ENCODE measurements at regions not wholly inside any gene's neighbourhood (a gene's known extent, or its start where the extent isn't known, plus 50 kb on each side); places are given as distances from the start of the nearest gene placed in this dataset.

DNA sequence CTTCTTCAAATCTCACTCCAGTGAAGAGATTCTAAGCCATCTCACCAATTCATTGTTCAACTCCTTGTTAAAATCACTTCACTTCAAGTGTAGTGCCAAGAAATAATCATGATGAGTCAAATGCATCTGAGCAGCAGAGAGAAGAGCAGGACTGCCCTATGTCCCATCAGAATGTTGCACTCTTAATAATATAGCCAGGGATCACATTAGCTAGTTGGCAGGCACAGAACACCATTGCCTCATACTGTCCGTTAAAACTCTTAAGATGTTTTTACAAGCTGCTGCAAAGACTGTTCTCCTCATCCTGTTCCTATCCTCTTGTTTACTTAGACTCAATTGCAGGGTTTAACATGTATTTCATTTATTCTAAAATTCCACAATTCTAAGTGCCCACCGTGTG is 432.9 kb downstream of the PLPP3 start:
- H3K9me3 ChIP-seq, result no peaks in the 10 kb centered on the region
- peak overlapping the region; percentile 32 to 53 (median 50) for H3K27ac ChIP-seq (replicated peaks in 1 of 4)
- H3K4me3 ChIP-seq, result no peak overlapping the region
- H3K27me3 ChIP-seq, result no peaks in the 10 kb centered on the region
- intact Hi-C loops (cut with DNase I), result no loop called here
- WGBS, result 52% methylated on average over 2 of the region's 2 CpGs
- peaks cover 7 to 26% (median 23%) of the 10 kb centered on the region in 4 donors for H3K4me1 ChIP-seq
- TF ChIP-seq, protein P1, sequence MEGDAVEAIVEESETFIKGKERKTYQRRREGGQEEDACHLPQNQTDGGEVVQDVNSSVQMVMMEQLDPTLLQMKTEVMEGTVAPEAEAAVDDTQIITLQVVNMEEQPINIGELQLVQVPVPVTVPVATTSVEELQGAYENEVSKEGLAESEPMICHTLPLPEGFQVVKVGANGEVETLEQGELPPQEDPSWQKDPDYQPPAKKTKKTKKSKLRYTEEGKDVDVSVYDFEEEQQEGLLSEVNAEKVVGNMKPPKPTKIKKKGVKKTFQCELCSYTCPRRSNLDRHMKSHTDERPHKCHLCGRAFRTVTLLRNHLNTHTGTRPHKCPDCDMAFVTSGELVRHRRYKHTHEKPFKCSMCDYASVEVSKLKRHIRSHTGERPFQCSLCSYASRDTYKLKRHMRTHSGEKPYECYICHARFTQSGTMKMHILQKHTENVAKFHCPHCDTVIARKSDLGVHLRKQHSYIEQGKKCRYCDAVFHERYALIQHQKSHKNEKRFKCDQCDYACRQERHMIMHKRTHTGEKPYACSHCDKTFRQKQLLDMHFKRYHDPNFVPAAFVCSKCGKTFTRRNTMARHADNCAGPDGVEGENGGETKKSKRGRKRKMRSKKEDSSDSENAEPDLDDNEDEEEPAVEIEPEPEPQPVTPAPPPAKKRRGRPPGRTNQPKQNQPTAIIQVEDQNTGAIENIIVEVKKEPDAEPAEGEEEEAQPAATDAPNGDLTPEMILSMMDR (IDR thresholded peaks at IDR 0.05), result no peak
- TF ChIP-seq POLR2A (IDR thresholded peaks at IDR 0.05; ENCODE audit: low read depth) (no peak), EP300 (IDR thresholded peaks at IDR 0.05) (no peak), POLR2AphosphoS5 (IDR thresholded peaks at IDR 0.05) (peak in 1 of 2 donors; percentile 54)
- DNase-seq (ENCODE audit: extremely low spot score), result no peak
- H3K36me3 ChIP-seq, result no peaks in the 10 kb centered on the region

- H3K36me3 ChIP-seq, result no peaks in the 10 kb centered on the region
- H3K27ac ChIP-seq (replicated peaks in 1 of 4), result peak overlapping the region in 3 of 4 donors; percentile 29 to 47 (median 32)
- H3K27me3 ChIP-seq, result no peaks in the 10 kb centered on the region
- peaks cover 7 to 24% (median 22%) of the 10 kb centered on the region in 4 donors for H3K4me1 ChIP-seq
- DNase-seq (ENCODE audit: extremely low spot score), result no peak
- WGBS, result 88% methylated on average over 1 of the region's 1 CpG
- TF ChIP-seq POLR2A (IDR thresholded peaks at IDR 0.05; ENCODE audit: low read depth) (no peak), EP300 (IDR thresholded peaks at IDR 0.05) (no peak), POLR2AphosphoS5 (IDR thresholded peaks at IDR 0.05) (no peak)
- TF ChIP-seq, protein P1 (IDR thresholded peaks at IDR 0.05), result no peak
- no peaks in the 10 kb centered on the region for H3K9me3 ChIP-seq
- no peak overlapping the region for H3K4me3 ChIP-seq
- intact Hi-C loops (cut with DNase I), result no loop called here
Observed at GRCh38 chr1:56145581-56145980, 433.8 kb downstream of the PLPP3 start.

GRCh38 chr1:56142301-56142700 is 437.1 kb downstream of the PLPP3 start:
- Histone ChIP-seq H3K36me3 (no peaks in the 10 kb centered on the region), H3K4me3 (no peak overlapping the region), H3K4me1 (peaks cover 0 to 18% (median 16%) of the 10 kb centered on the region in 4 donors), H3K27ac (replicated peaks in 1 of 4) (no peak overlapping the region), H3K9me3 (no peaks in the 10 kb centered on the region), H3K27me3 (no peaks in the 10 kb centered on the region)
- TF ChIP-seq POLR2AphosphoS5 (IDR thresholded peaks at IDR 0.05), result no peak
- intact Hi-C loops (cut with DNase I), result no loop called here
- DNase-seq (ENCODE audit: extremely low spot score), result no peak
- WGBS, result 100% methylated on average over 1 of the region's 1 CpG

DNA sequence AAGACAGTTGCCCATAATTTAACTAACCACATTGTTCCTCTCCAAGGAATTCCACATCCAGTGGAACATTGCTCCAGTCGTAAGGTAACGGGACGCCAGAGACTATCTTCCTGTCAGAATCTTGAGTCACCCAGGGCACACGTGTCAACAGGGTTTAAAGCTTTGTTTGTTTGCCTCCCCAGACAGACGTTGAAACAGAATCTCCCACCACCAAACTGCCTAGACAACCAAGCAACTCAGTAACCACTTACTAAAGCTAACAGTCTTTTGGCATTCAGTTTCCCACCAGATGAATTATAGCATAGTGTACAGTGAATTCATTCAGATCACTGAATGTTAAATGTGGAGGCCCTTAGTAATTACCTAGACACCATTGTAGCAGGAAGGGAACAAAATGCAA is 439.5 kb downstream of the PLPP3 start:
- no peaks in the 10 kb centered on the region for H3K36me3 ChIP-seq
- no peak overlapping the region for H3K4me3 ChIP-seq
- H3K9me3 ChIP-seq, result no peaks in the 10 kb centered on the region
- WGBS, result 92% methylated on average over 5 of the region's 5 CpGs
- peaks cover 0 to 8% (median 3%) of the 10 kb centered on the region in 4 donors for H3K4me1 ChIP-seq
- no peak for DNase-seq (ENCODE audit: extremely low spot score)
- no peak overlapping the region for H3K27ac ChIP-seq (replicated peaks in 1 of 4)
- H3K27me3 ChIP-seq, result no peaks in the 10 kb centered on the region
- TF ChIP-seq, protein P1 (IDR thresholded peaks at IDR 0.05), result no peak
- TF ChIP-seq EP300 (IDR thresholded peaks at IDR 0.05) (no peak), POLR2AphosphoS5 (IDR thresholded peaks at IDR 0.05) (no peak), POLR2A (IDR thresholded peaks at IDR 0.05; ENCODE audit: low read depth) (no peak)
- intact Hi-C loops (cut with DNase I), result no loop called here

DNA sequence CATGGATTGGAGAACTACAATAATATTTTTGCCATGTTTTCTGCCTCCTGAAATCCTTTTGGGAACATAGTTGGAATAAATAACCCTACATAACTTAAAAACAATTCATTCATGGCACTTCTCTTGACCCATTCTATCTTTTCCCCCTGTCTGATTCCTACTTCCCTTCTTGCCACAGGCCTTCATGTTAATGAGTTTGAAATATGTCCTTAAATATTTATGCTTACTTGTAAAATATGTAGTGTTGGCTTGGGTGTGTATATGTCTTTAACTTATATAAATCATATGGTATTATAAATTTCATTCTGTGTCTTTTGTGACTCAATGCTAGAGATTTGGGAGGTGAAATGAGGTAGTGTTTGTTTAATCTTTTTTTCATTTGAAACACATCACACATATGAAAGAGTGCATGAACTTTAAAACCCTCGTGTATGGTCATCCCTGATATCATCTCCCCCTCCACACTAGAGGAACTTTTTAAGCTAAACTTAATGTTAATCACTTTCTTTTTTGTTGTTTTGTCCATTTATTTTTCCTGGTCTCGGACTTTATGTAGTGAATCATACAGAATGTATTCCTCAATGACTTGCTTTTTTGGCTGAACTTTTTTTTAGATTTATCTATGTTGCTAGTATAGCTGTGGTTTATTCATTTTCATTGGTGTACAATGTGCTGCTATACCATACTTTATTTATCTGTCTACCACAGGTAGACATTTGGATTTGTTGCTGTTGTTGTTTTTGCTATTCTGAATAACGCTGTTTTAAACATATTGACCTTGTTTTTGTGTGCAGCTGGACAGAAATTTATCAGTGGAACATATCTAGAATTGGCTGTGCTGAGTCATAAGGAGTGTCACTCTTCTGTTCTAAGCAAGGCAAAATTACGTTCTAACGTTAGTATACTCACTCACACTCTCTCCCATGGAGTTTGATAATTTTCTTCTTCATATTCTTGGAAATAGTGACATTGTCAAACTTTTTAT is 441.6 kb downstream of the PLPP3 start:
- intact Hi-C loops (cut with DNase I), result no loop called here
- no peak overlapping the region for H3K4me3 ChIP-seq
- no peaks in the 10 kb centered on the region for H3K36me3 ChIP-seq
- H3K4me1 ChIP-seq, result peaks cover 0 to 10% (median 8%) of the 10 kb centered on the region in 4 donors
- no peak overlapping the region for H3K27ac ChIP-seq (replicated peaks in 1 of 4)
- WGBS, result 59% methylated on average over 5 of the region's 5 CpGs
- H3K9me3 ChIP-seq, result no peaks in the 10 kb centered on the region
- H3K27me3 ChIP-seq, result no peaks in the 10 kb centered on the region
- TF ChIP-seq EP300 (IDR thresholded peaks at IDR 0.05) (no peak), POLR2A (IDR thresholded peaks at IDR 0.05; ENCODE audit: low read depth) (no peak), POLR2AphosphoS5 (IDR thresholded peaks at IDR 0.05) (no peak)
- TF ChIP-seq, protein P1 (IDR thresholded peaks at IDR 0.05), result no peak
- no peak for DNase-seq (ENCODE audit: extremely low spot score)
